Ascending aorta (tissue), 2 donors: ENCODE measurements at regions not wholly inside any gene's neighbourhood (a gene's known extent, or its start where the extent isn't known, plus 50 kb on each side); places are given as distances from the start of the nearest gene placed in this dataset.

Source experiments
- DNase-seq, 2 donors: peaks; one replicate each; pipeline ENCODE4 v3.0.0-alpha.2; 2019; ENCODE audit warnings: low spot score in 2 of 2
- H3K27ac ChIP-seq, 2 donors: fragments of 200-600 bp; sonication (generic); one replicate each; pipeline ENCODE4 v1.5.1; 2016 to 2017; ENCODE audit warnings: mild to moderate bottlenecking in 1 of 2
- H3K27me3 ChIP-seq: fragments of 200-600 bp; sonication (generic); one replicate; pipeline ENCODE4 v1.5.1; 2017
- H3K36me3 ChIP-seq, 2 donors: fragments of 200-600 bp; sonication (generic); one replicate each; pipeline ENCODE4 v1.5.1; 2016
- H3K4me1 ChIP-seq, 2 donors: fragments of 200-600 bp; sonication (generic); one replicate each; pipeline ENCODE4 v1.5.1; 2016 to 2017; ENCODE audit warnings: mild to moderate bottlenecking in 1 of 2
- H3K4me3 ChIP-seq, 2 donors: fragments of 200-600 bp; sonication (generic); one replicate each; pipeline ENCODE4 v1.5.1; 2016 to 2017; ENCODE audit warnings: mild to moderate bottlenecking in 1 of 2
- H3K9me3 ChIP-seq, 2 donors: fragments of 200-600 bp; sonication (generic); one replicate each; pipeline ENCODE4 v1.5.1; 2016
- CTCF ChIP-seq, 3 experiments: fragments of 200-600 bp in 2 of 3; fragments of 450-650 bp in 1 of 3; sonication (generic) in 2 of 3; IDR thresholded peaks; one replicate each; pipeline ENCODE4 v1.5.1; 2016 to 2019; ENCODE audit warnings: antibody characterized with exemption in 3 of 3, mild to moderate bottlenecking in 1 of 3, moderate library complexity in 1 of 3
- intact Hi-C: fragments of 100-400 bp; cut with DNase I; formaldehyde crosslinking; loops from one replicate; pipeline ENCODE4 v1.15.1; 2023

GRCh38 chr3:6242104-6242503, 618.8 kb upstream of the GRM7 start:
- Histone ChIP-seq H3K9me3 (no peaks in the 10 kb centered on the region), H3K27me3 (no peaks in the 10 kb centered on the region), H3K4me1 (no peaks in the 10 kb centered on the region), H3K4me3 (no peak overlapping the region), H3K27ac (no peak overlapping the region), H3K36me3 (no peaks in the 10 kb centered on the region)
- intact Hi-C loops, result no loop called here
- TF ChIP-seq CTCF (IDR thresholded peaks at IDR 0.05), result no peak
- no peak for DNase-seq

GRCh38 chr3:6248528-6248927, 612.4 kb upstream of the GRM7 start:
- Histone ChIP-seq H3K4me3 (no peak overlapping the region), H3K36me3 (no peaks in the 10 kb centered on the region), H3K9me3 (no peaks in the 10 kb centered on the region), H3K27me3 (no peaks in the 10 kb centered on the region), H3K27ac (no peak overlapping the region), H3K4me1 (no peaks in the 10 kb centered on the region)
- intact Hi-C loops, result no loop called here
- TF ChIP-seq CTCF (IDR thresholded peaks at IDR 0.05), result no peak
- DNase-seq, result no peak

- Histone ChIP-seq H3K4me1 (no peaks in the 10 kb centered on the region), H3K4me3 (no peak overlapping the region), H3K9me3 (no peaks in the 10 kb centered on the region), H3K27ac (no peak overlapping the region), H3K27me3 (no peaks in the 10 kb centered on the region), H3K36me3 (no peaks in the 10 kb centered on the region)
- no peak for DNase-seq
- intact Hi-C loops, result no loop called here
- no peak for TF ChIP-seq CTCF (IDR thresholded peaks at IDR 0.05)
These were observed 611.2 kb upstream of the GRM7 start for GRCh38 chr3:6249679-6250078.

GRCh38 chr3:6250167-6250566, 610.7 kb upstream of the GRM7 start:
- H3K4me1 ChIP-seq, result no peaks in the 10 kb centered on the region
- DNase-seq, result no peak
- no peak overlapping the region for H3K4me3 ChIP-seq
- no peaks in the 10 kb centered on the region for H3K36me3 ChIP-seq
- H3K9me3 ChIP-seq, result no peaks in the 10 kb centered on the region
- H3K27ac ChIP-seq, result no peak overlapping the region
- intact Hi-C loops, result no loop called here
- TF ChIP-seq CTCF (IDR thresholded peaks at IDR 0.05), result no peak
- H3K27me3 ChIP-seq, result no peaks in the 10 kb centered on the region

GRCh38 chr3:6251612-6252400, 609.1 kb upstream of the GRM7 start:
- H3K36me3 ChIP-seq, result no peaks in the 10 kb centered on the region
- no peak overlapping the region for H3K4me3 ChIP-seq
- H3K27me3 ChIP-seq, result no peaks in the 10 kb centered on the region
- no peaks in the 10 kb centered on the region for H3K4me1 ChIP-seq
- no peaks in the 10 kb centered on the region for H3K9me3 ChIP-seq
- TF ChIP-seq CTCF (IDR thresholded peaks at IDR 0.05), result no peak
- H3K27ac ChIP-seq, result no peak overlapping the region
- intact Hi-C loops, result no loop called here
- no peak for DNase-seq

GRCh38 chr3:6254490-6254889, 606.4 kb upstream of the GRM7 start:
- intact Hi-C loops, result no loop called here
- no peaks in the 10 kb centered on the region for H3K27me3 ChIP-seq

More at GRCh38 chr3:6254490-6254889, 606.4 kb upstream of the GRM7 start:
- no peak overlapping the region for H3K27ac ChIP-seq
- H3K36me3 ChIP-seq, result no peaks in the 10 kb centered on the region
- no peaks in the 10 kb centered on the region for H3K4me1 ChIP-seq
- no peak for TF ChIP-seq CTCF (IDR thresholded peaks at IDR 0.05)
- DNase-seq, result no peak
- H3K4me3 ChIP-seq, result no peak overlapping the region
- no peaks in the 10 kb centered on the region for H3K9me3 ChIP-seq
